ENCODE measurements at regions not wholly inside any gene's neighbourhood (a gene's known extent, or its start where the extent isn't known, plus 50 kb on each side); places are given as distances from the start of the nearest gene placed in this dataset.
A peak's percentile ranks its signal among the peaks of the same experiment; 100 is the strongest.

DNA sequence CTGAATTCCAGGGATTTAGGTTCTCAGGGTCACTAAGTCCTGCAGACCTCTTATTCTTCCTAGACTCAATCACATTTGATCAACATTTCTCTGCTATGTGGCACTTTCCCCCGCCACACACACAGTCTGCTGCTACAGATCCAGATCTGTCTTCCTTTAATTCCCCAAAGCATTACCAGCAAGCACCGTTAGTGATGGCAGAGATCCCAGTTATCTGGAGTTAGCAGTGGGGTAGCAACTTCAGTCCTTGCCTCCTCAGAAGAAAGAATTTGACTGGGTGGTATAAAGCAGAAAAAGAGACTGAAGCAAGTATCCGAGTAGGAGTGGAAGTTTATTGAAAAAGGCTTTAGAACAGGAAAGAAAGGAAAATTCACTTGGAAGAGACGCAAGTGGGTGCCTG is 100.4 kb upstream of the ETV3 start:
- Histone ChIP-seq H3K27me3 (ENCODE audit: insufficient read depth) (no peaks in the 10 kb centered on the region), H3K9me2 (ENCODE audit: insufficient read depth) (0 out of 2 replicates have a peak, but pooled peaks cover 1% of the 10 kb centered on the region), H3K36me3 (ENCODE audit: insufficient read depth) (no peaks in the 10 kb centered on the region), H3K27ac (ENCODE audit: low read depth) (no peak overlapping the region), H3K79me2 (replicated peaks; ENCODE audit: insufficient read depth) (no peaks in the 10 kb centered on the region), H2AFZ (peak overlapping the region; percentile 70), H3K4me1 (ENCODE audit: insufficient read depth) (peaks cover 66% of the 10 kb centered on the region), H3K4me3 (no peak overlapping the region), H3K4me2 (no peak overlapping the region), H4K20me1 (replicated peaks; ENCODE audit: insufficient read depth) (no peaks in the 10 kb centered on the region), H3F3A (replicated peaks; ENCODE audit: low read depth) (no peaks in the 10 kb centered on the region)
- Mint-ChIP-seq H3K27me3 (ENCODE audit: insufficient read depth, low read depth, poor library complexity) (peaks cover 5% of the 10 kb centered on the region), H3K9me3 (peaks cover 8% of the 10 kb centered on the region; the same call in 2 of the 3 replicates), H3K27ac (no peak overlapping the region), H3K4me1 (peaks cover 60% of the 10 kb centered on the region), H3K36me3 (ENCODE audit: low read depth) (no peaks in the 10 kb centered on the region; the same call in 2 of the 3 replicates), H3K4me3 (no peak overlapping the region)
- no peak for ATAC-seq
- no peak for DNase-seq (ENCODE audit: low spot score)
- TF ChIP-seq EZH2phosphoT487 (IDR thresholded peaks at IDR 0.05; ENCODE audit: unreplicated experiment): no peak
- TF ChIP-seq ZNF114 (CRISPR knock-in tag; IDR thresholded peaks at IDR 0.05): no peak
- TF ChIP-seq CTCF (conservative IDR thresholded peaks at IDR 0.05; ENCODE audit: low read depth in 2 of 2): no peak

DNA sequence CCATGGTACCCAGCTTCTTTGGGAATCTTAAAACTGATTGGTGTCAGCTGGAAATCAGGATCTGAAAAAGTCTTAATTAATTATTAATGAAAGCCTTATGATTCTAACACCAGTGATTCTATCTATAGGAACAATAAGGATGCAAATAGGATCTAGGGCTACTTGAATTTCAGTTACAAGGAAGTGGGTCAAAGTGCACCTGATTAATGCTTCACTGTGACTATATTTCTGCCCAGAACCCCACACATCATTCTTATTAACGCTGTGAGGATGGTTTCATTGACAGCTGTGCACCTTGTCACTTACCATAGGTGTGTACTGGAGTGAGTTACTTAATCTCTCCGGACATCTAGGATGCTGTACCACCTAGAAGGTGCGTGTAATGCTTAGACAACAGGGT is 99.8 kb upstream of the ETV3 start:
- Mint-ChIP-seq H3K4me1 (peaks cover 60% of the 10 kb centered on the region), H3K27ac (no peak overlapping the region), H3K9me3 (peaks cover 5% of the 10 kb centered on the region; the same call in 2 of the 3 replicates), H3K4me3 (no peak overlapping the region), H3K36me3 (ENCODE audit: low read depth) (no peaks in the 10 kb centered on the region; the same call in 2 of the 3 replicates), H3K27me3 (ENCODE audit: insufficient read depth, low read depth, poor library complexity) (peaks cover 5% of the 10 kb centered on the region)
- no peak overlapping the region for H3K4me2 ChIP-seq
- peak overlapping the region; percentile 57; the same call in 1 of the 2 replicates for H2AFZ ChIP-seq
- no peaks in the 10 kb centered on the region for H3F3A ChIP-seq (replicated peaks; ENCODE audit: low read depth)
- no peaks in the 10 kb centered on the region for H3K79me2 ChIP-seq (replicated peaks; ENCODE audit: insufficient read depth)
- peaks cover 66% of the 10 kb centered on the region for H3K4me1 ChIP-seq (ENCODE audit: insufficient read depth)
- H3K4me3 ChIP-seq: no peak overlapping the region
- no peak for ATAC-seq
- 0 out of 2 replicates have a peak, but pooled peaks cover 7% of the 10 kb centered on the region for H3K9me2 ChIP-seq (ENCODE audit: insufficient read depth)
- no peak overlapping the region for H3K27ac ChIP-seq (ENCODE audit: low read depth)
- no peak for DNase-seq (ENCODE audit: low spot score)
- no peaks in the 10 kb centered on the region for H4K20me1 ChIP-seq (replicated peaks; ENCODE audit: insufficient read depth)
- no peaks in the 10 kb centered on the region for H3K36me3 ChIP-seq (ENCODE audit: insufficient read depth)
- no peaks in the 10 kb centered on the region for H3K27me3 ChIP-seq (ENCODE audit: insufficient read depth)
- TF ChIP-seq, protein P1, sequence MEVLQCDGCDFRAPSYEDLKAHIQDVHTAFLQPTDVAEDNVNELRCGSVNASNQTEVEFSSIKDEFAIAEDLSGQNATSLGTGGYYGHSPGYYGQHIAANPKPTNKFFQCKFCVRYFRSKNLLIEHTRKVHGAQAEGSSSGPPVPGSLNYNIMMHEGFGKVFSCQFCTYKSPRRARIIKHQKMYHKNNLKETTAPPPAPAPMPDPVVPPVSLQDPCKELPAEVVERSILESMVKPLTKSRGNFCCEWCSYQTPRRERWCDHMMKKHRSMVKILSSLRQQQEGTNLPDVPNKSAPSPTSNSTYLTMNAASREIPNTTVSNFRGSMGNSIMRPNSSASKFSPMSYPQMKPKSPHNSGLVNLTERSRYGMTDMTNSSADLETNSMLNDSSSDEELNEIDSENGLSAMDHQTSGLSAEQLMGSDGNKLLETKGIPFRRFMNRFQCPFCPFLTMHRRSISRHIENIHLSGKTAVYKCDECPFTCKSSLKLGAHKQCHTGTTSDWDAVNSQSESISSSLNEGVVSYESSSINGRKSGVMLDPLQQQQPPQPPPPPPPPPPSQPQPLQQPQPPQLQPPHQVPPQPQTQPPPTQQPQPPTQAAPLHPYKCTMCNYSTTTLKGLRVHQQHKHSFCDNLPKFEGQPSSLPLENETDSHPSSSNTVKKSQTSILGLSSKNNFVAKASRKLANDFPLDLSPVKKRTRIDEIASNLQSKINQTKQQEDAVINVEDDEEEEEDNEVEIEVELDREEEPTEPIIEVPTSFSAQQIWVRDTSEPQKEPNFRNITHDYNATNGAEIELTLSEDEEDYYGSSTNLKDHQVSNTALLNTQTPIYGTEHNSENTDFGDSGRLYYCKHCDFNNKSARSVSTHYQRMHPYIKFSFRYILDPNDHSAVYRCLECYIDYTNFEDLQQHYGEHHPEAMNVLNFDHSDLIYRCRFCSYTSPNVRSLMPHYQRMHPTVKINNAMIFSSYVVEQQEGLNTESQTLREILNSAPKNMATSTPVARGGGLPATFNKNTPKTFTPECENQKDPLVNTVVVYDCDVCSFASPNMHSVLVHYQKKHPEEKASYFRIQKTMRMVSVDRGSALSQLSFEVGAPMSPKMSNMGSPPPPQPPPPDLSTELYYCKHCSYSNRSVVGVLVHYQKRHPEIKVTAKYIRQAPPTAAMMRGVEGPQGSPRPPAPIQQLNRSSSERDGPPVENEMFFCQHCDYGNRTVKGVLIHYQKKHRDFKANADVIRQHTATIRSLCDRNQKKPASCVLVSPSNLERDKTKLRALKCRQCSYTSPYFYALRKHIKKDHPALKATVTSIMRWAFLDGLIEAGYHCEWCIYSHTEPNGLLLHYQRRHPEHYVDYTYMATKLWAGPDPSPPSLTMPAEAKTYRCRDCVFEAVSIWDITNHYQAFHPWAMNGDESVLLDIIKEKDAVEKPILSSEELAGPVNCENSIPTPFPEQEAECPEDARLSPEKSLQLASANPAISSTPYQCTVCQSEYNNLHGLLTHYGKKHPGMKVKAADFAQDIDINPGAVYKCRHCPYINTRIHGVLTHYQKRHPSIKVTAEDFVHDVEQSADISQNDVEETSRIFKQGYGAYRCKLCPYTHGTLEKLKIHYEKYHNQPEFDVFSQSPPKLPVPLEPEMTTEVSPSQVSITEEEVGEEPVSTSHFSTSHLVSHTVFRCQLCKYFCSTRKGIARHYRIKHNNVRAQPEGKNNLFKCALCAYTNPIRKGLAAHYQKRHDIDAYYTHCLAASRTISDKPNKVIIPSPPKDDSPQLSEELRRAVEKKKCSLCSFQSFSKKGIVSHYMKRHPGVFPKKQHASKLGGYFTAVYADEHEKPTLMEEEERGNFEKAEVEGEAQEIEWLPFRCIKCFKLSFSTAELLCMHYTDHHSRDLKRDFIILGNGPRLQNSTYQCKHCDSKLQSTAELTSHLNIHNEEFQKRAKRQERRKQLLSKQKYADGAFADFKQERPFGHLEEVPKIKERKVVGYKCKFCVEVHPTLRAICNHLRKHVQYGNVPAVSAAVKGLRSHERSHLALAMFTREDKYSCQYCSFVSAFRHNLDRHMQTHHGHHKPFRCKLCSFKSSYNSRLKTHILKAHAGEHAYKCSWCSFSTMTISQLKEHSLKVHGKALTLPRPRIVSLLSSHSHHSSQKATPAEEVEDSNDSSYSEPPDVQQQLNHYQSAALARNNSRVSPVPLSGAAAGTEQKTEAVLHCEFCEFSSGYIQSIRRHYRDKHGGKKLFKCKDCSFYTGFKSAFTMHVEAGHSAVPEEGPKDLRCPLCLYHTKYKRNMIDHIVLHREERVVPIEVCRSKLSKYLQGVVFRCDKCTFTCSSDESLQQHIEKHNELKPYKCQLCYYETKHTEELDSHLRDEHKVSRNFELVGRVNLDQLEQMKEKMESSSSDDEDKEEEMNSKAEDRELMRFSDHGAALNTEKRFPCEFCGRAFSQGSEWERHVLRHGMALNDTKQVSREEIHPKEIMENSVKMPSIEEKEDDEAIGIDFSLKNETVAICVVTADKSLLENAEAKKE (CRISPR knock-in tag; IDR thresholded peaks at IDR 0.05): no peak
- TF ChIP-seq CTCF (conservative IDR thresholded peaks at IDR 0.05; ENCODE audit: low read depth in 2 of 2) (no peak), ZNF114 (CRISPR knock-in tag; IDR thresholded peaks at IDR 0.05) (no peak), ZNF331 (CRISPR knock-in tag; IDR thresholded peaks at IDR 0.05; ENCODE audit: low read depth) (no peak), POLR2AphosphoS5 (IDR thresholded peaks at IDR 0.05; ENCODE audit: low read depth) (no peak), STAT1 (IDR thresholded peaks at IDR 0.05; ENCODE audit: unreplicated experiment) (no peak), EZH2phosphoT487 (IDR thresholded peaks at IDR 0.05; ENCODE audit: unreplicated experiment) (no peak), CREB1 (CRISPR knock-in tag; IDR thresholded peaks at IDR 0.05; ENCODE audit: low read depth) (no peak), ETS1 (IDR thresholded peaks at IDR 0.05) (no peak), EZH2 (IDR thresholded peaks at IDR 0.05; ENCODE audit: low read depth, unreplicated experiment) (no peak)
